ENCODE measurements at regions not wholly inside any gene's neighbourhood (a gene's known extent, or its start where the extent isn't known, plus 50 kb on each side); places are given as distances from the start of the nearest gene placed in this dataset.

DNA sequence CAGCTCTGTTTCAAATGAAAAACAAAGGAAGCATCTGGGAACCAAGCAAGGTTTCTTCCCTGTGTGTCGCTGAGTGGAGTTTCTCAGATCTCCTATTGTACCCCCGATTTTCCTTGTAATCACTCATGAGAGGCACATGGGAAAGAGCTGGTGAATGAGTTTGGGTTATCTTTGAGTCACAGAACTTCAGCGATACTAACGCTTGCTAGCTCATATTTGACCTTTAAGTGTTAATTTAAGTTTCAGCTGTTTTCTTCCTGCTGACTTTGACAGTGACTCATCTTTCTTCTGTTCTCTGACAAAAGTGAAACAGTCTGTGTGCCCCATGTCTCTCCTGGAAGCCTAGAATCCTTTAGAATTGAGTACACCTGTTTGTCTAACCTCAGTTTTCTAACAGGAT is 261.1 kb upstream of the RGS17 start (continued):
- TF ChIP-seq ZNF561 (CRISPR knock-in tag; conservative IDR thresholded peaks at IDR 0.05) (no peak), ATF1 (CRISPR knock-in tag; IDR thresholded peaks at IDR 0.05) (no peak), ATF1 (tag; IDR thresholded peaks at IDR 0.05) (no peak), CREB3L1 (IDR thresholded peaks at IDR 0.05; ENCODE audit: borderline replicate concordance, low read depth) (no peak), VEZF1 (CRISPR knock-in tag; IDR thresholded peaks at IDR 0.05) (no peak)

DNA sequence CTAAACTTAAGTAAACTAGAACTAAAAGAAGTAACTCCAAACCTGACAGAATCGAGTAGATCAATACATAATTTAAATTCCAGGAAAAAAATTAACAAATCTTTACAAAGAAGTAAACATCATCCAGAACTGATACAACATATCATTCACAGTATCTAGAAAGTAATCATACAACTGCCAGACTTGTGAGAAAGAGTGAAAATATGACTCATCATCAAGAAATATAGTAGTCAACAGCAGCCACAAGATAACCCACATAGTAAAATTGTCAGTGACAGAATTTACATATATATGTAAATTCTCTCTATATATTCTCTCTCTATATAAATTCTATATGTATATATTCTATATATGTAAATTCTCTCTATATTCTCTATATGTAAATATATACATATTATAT is 242.8 kb upstream of the RGS17 start:
- DNase-seq (ENCODE audit: extremely low read depth in 1 of 4, low spot score in 3 of 4) (no peak), ATAC-seq (no peak), FAIRE-seq (no peak)
- H3K27me3 ChIP-seq (ENCODE audit: control insufficient read depth in 2 of 2, insufficient read depth in 2 of 2, low read length in 2 of 2) = no peaks in the 10 kb centered on the region
- no peak overlapping the region for H2AFZ ChIP-seq (ENCODE audit: low read depth, low read length)
- H3K27ac ChIP-seq (ENCODE audit: extremely low read depth, low read depth, low read length) = no peak overlapping the region
- no peaks in the 10 kb centered on the region for H3K4me1 ChIP-seq (replicated peaks in 1 of 2; ENCODE audit: control insufficient read depth in 2 of 2, insufficient read depth in 2 of 2, low read length in 2 of 2)
- no peak overlapping the region for H3K9ac ChIP-seq (ENCODE audit: insufficient read depth in 1 of 2, low read depth in 2 of 2, low read length in 2 of 2)
- H3K4me3 ChIP-seq = no peak overlapping the region
- H3K79me2 ChIP-seq (ENCODE audit: control insufficient read depth, insufficient read depth, low read length) = no peaks in the 10 kb centered on the region
- H3K9me1 ChIP-seq (ENCODE audit: control insufficient read depth, insufficient read depth, low read length) = no peaks in the 10 kb centered on the region
- POLR2A ChIA-PET = no interaction called here
- intact Hi-C loops (cut with micrococcal nuclease) = no loop called here
- H3K36me3 ChIP-seq (ENCODE audit: control insufficient read depth, insufficient read depth, low read length) = no peaks in the 10 kb centered on the region
- TF ChIP-seq MED1 (CRISPR knock-in tag; IDR thresholded peaks at IDR 0.05; ENCODE audit: borderline replicate concordance) (no peak), ZBTB33 (CRISPR knock-in tag; IDR thresholded peaks at IDR 0.05) (no peak), CHD2 (IDR thresholded peaks at IDR 0.05; ENCODE audit: low read depth, low read length) (no peak)
- H3K9me3 ChIP-seq (replicated peaks; ENCODE audit: control insufficient read depth, insufficient read depth, low read depth, low read length) = peaks cover 3% of the 10 kb centered on the region; the same call in 1 of the 2 replicates
- in situ Hi-C loops (cut with MboI) = no loop called here
- CTCF ChIA-PET (ENCODE audit: low intra/inter-chr PET ratio) = no interaction called here
- 0% methylated on average over 1 of the region's 1 CpG for WGBS (ENCODE audit: insufficient coverage, low coverage, missing lambda C conversion rate)
- H4K20me1 ChIP-seq (replicated peaks; ENCODE audit: control insufficient read depth, insufficient read depth, low read length) = no peaks in the 10 kb centered on the region
- H3K4me2 ChIP-seq (ENCODE audit: insufficient read depth, low read length) = no peak overlapping the region
- no TSS peak for BruUV-seq (replicated peaks)
